Glomerular visceral epithelial cell (primary cell): ENCODE measurements at regions not wholly inside any gene's neighbourhood (a gene's known extent, or its start where the extent isn't known, plus 50 kb on each side); places are given as distances from the start of the nearest gene placed in this dataset.

ENCODE experiments used
- DNase-seq: peaks from one replicate; pipeline ENCODE4 v3.0.0-alpha.2; 2016; ENCODE audit errors: extremely low spot score

GRCh38 chr5:54927097-54927746, 58.2 kb downstream of the ESM1 start:
- DNase-seq = no peak

GRCh38 chr5:54924487-54924886, 60.9 kb downstream of the ESM1 start:
- no peak for DNase-seq

- no peak for DNase-seq
Measured at GRCh38 chr5:54917323-54917722, 68.1 kb downstream of the ESM1 start.

GRCh38 chr5:54915466-54916027, 69.8 kb downstream of the ESM1 start:
- no peak for DNase-seq

- no peak for DNase-seq
Measured at GRCh38 chr5:54912021-54912420, 73.4 kb downstream of the ESM1 start.

- DNase-seq = no peak
Measured at GRCh38 chr5:54909911-54910870, 75.2 kb downstream of the ESM1 start.

- DNase-seq = no peak
Measured at GRCh38 chr5:54908774-54909525, 76.4 kb downstream of the ESM1 start.

GRCh38 chr5:54905942-54906537, 79.4 kb downstream of the ESM1 start:
- peak; percentile 59 for DNase-seq

GRCh38 chr5:54905246-54905795, 80.1 kb downstream of the ESM1 start:
- no peak for DNase-seq

GRCh38 chr5:54904425-54904824, 81.0 kb downstream of the ESM1 start:
- peak; percentile 66 for DNase-seq

- peak; percentile 89 for DNase-seq
Measured at GRCh38 chr5:54902791-54903473, 82.5 kb downstream of the ESM1 start.

- peak; percentile 84 for DNase-seq
Measured at GRCh38 chr5:54900984-54901725, 84.2 kb downstream of the ESM1 start.

- no peak for DNase-seq
Measured at GRCh38 chr5:54897001-54897400, 88.4 kb downstream of the ESM1 start.

GRCh38 chr5:54895816-54896341, 89.5 kb downstream of the ESM1 start:
- peak; percentile 86 for DNase-seq

GRCh38 chr5:54894957-54895815, 90.2 kb downstream of the ESM1 start:
- no peak for DNase-seq

- peak; percentile 95 for DNase-seq
Measured at GRCh38 chr5:54889826-54890225, 95.6 kb downstream of the ESM1 start.

GRCh38 chr5:54887663-54888062, 97.7 kb downstream of the ESM1 start:
- DNase-seq = no peak

GRCh38 chr5:54886866-54887265, 98.5 kb downstream of the ESM1 start:
- peak; percentile 53 for DNase-seq

- DNase-seq = no peak
Measured at GRCh38 chr5:54885636-54886035, 99.8 kb downstream of the ESM1 start.
